ENCODE measurements at regions not wholly inside any gene's neighbourhood (a gene's known extent, or its start where the extent isn't known, plus 50 kb on each side); places are given as distances from the start of the nearest gene placed in this dataset.

- Histone ChIP-seq H3K9me3 (no peaks in the 10 kb centered on the region), H3K4me1 (no peaks in the 10 kb centered on the region), H3K27ac (no peak overlapping the region), H3K36me3 (no peaks in the 10 kb centered on the region), H3K27me3 (no peaks in the 10 kb centered on the region), H3K4me3 (no peak overlapping the region)
- intact Hi-C loops (cut with DNase I; ENCODE audit: low total_unique reads), result no loop called here
- DNase-seq, result no peak
- TF ChIP-seq POLR2A (IDR thresholded peaks at IDR 0.05), result no peak
- no peak for TF ChIP-seq POLR2AphosphoS5 (IDR thresholded peaks at IDR 0.05)
- no peak for TF ChIP-seq EP300 (IDR thresholded peaks at IDR 0.05)
- no peak for TF ChIP-seq CTCF (IDR thresholded peaks at IDR 0.05)
- WGBS, 5 donors, result 55 to 75% (median 67%) methylated on average over 4 of the region's 4 CpGs
Observed at GRCh38 chr5:20463206-20463605, 475.2 kb upstream of the CDH18 start.

GRCh38 chr5:20446121-20446520 lies 458.1 kb upstream of the CDH18 start:
- H3K27ac ChIP-seq, result no peak overlapping the region
- H3K4me3 ChIP-seq, result no peak overlapping the region
- H3K27me3 ChIP-seq, result no peaks in the 10 kb centered on the region
- DNase-seq, result no peak
- 82 to 95% (median 86%) methylated on average over 3 of the region's 3 CpGs for WGBS, 5 donors
- H3K9me3 ChIP-seq, result no peaks in the 10 kb centered on the region
- H3K4me1 ChIP-seq, result no peaks in the 10 kb centered on the region
- TF ChIP-seq POLR2AphosphoS5 (IDR thresholded peaks at IDR 0.05) (no peak), POLR2A (IDR thresholded peaks at IDR 0.05) (no peak), CTCF (IDR thresholded peaks at IDR 0.05) (no peak), EP300 (IDR thresholded peaks at IDR 0.05) (no peak)
- no peaks in the 10 kb centered on the region for H3K36me3 ChIP-seq
- intact Hi-C loops (cut with DNase I; ENCODE audit: low total_unique reads), result no loop called here

GRCh38 chr5:20445326-20445860 lies 457.4 kb upstream of the CDH18 start:
- WGBS, 5 donors, result 24 to 44% (median 39%) methylated on average over 1 of the region's 1 CpG
- intact Hi-C loops (cut with DNase I; ENCODE audit: low total_unique reads), result no loop called here

GRCh38 chr5:20434786-20435185 lies 446.8 kb upstream of the CDH18 start:
- no peak for TF ChIP-seq EP300 (IDR thresholded peaks at IDR 0.05)
- TF ChIP-seq POLR2A (IDR thresholded peaks at IDR 0.05), result no peak
- TF ChIP-seq POLR2AphosphoS5 (IDR thresholded peaks at IDR 0.05), result no peak
- TF ChIP-seq CTCF (IDR thresholded peaks at IDR 0.05), result no peak
- 78 to 88% (median 81%) methylated on average over 3 of the region's 3 CpGs for WGBS, 5 donors
- no peaks in the 10 kb centered on the region for H3K4me1 ChIP-seq
- DNase-seq, result peak in 1 of 2 donors; percentile 20
- no peaks in the 10 kb centered on the region for H3K36me3 ChIP-seq
- intact Hi-C loops (cut with DNase I; ENCODE audit: low total_unique reads), result no loop called here
- no peak overlapping the region for H3K4me3 ChIP-seq
- no peaks in the 10 kb centered on the region for H3K9me3 ChIP-seq
- no peaks in the 10 kb centered on the region for H3K27me3 ChIP-seq
- H3K27ac ChIP-seq, result no peak overlapping the region

More at GRCh38 chr5:20445326-20445860, 457.4 kb upstream of the CDH18 start:
- Histone ChIP-seq H3K36me3 (no peaks in the 10 kb centered on the region), H3K9me3 (no peaks in the 10 kb centered on the region), H3K27ac (no peak overlapping the region), H3K27me3 (no peaks in the 10 kb centered on the region), H3K4me1 (no peaks in the 10 kb centered on the region), H3K4me3 (no peak overlapping the region)
- DNase-seq, result no peak
- TF ChIP-seq EP300 (IDR thresholded peaks at IDR 0.05), result no peak
- TF ChIP-seq CTCF (IDR thresholded peaks at IDR 0.05), result no peak
- no peak for TF ChIP-seq POLR2AphosphoS5 (IDR thresholded peaks at IDR 0.05)
- TF ChIP-seq POLR2A (IDR thresholded peaks at IDR 0.05), result no peak

All from stomach (tissue), 8 donors.